ENCODE measurements at regions not wholly inside any gene's neighbourhood (a gene's known extent, or its start where the extent isn't known, plus 50 kb on each side); places are given as distances from the start of the nearest gene placed in this dataset.

GRCh38 chr3:110738531-110738930, 333.1 kb upstream of the NECTIN3 start:
- Histone ChIP-seq H3K9me3 (ENCODE audit: control insufficient read depth, insufficient read depth, low read depth, low read length) (no peaks in the 10 kb centered on the region), H3K9ac (ENCODE audit: low read length) (no peak overlapping the region), H3K36me3 (ENCODE audit: control insufficient read depth, insufficient read depth, low read length) (no peaks in the 10 kb centered on the region), H3K4me1 (ENCODE audit: control insufficient read depth, insufficient read depth, low read length) (peaks cover 7% of the 10 kb centered on the region; the same call in 1 of the 2 replicates), H3K27me3 (ENCODE audit: control insufficient read depth, insufficient read depth, low read length) (no peaks in the 10 kb centered on the region), H3K27ac (ENCODE audit: low read depth, low read length) (no peak overlapping the region), H3K4me3 (ENCODE audit: low read depth, low read length) (no peak overlapping the region)

- H3K9me3 ChIP-seq (ENCODE audit: control insufficient read depth, insufficient read depth, low read depth, low read length), result no peaks in the 10 kb centered on the region
- no peak overlapping the region for H3K9ac ChIP-seq (ENCODE audit: low read length)
- no peak overlapping the region for H3K27ac ChIP-seq (ENCODE audit: low read depth, low read length)
- peaks cover 8% of the 10 kb centered on the region; the same call in 1 of the 2 replicates for H3K4me1 ChIP-seq (ENCODE audit: control insufficient read depth, insufficient read depth, low read length)
- no peak overlapping the region for H3K4me3 ChIP-seq (ENCODE audit: low read depth, low read length)
- no peaks in the 10 kb centered on the region for H3K36me3 ChIP-seq (ENCODE audit: control insufficient read depth, insufficient read depth, low read length)
- no peaks in the 10 kb centered on the region for H3K27me3 ChIP-seq (ENCODE audit: control insufficient read depth, insufficient read depth, low read length)
These were observed 329.7 kb upstream of the NECTIN3 start for GRCh38 chr3:110741891-110742290.

GRCh38 chr3:110743202-110743601, 328.4 kb upstream of the NECTIN3 start:
- peaks cover 8% of the 10 kb centered on the region; the same call in 1 of the 2 replicates for H3K4me1 ChIP-seq (ENCODE audit: control insufficient read depth, insufficient read depth, low read length)
- no peaks in the 10 kb centered on the region for H3K9me3 ChIP-seq (ENCODE audit: control insufficient read depth, insufficient read depth, low read depth, low read length)
- no peak overlapping the region for H3K4me3 ChIP-seq (ENCODE audit: low read depth, low read length)
- no peaks in the 10 kb centered on the region for H3K27me3 ChIP-seq (ENCODE audit: control insufficient read depth, insufficient read depth, low read length)
- no peak overlapping the region for H3K27ac ChIP-seq (ENCODE audit: low read depth, low read length)
- H3K36me3 ChIP-seq (ENCODE audit: control insufficient read depth, insufficient read depth, low read length), result no peaks in the 10 kb centered on the region
- H3K9ac ChIP-seq (ENCODE audit: low read length), result no peak overlapping the region

GRCh38 chr3:110743984-110744383, 327.6 kb upstream of the NECTIN3 start:
- H3K27me3 ChIP-seq (ENCODE audit: control insufficient read depth, insufficient read depth, low read length), result no peaks in the 10 kb centered on the region
- no peak overlapping the region for H3K27ac ChIP-seq (ENCODE audit: low read depth, low read length)
- H3K4me1 ChIP-seq (ENCODE audit: control insufficient read depth, insufficient read depth, low read length), result peaks cover 8% of the 10 kb centered on the region; the same call in 1 of the 2 replicates
- H3K4me3 ChIP-seq (ENCODE audit: low read depth, low read length), result no peak overlapping the region
- no peaks in the 10 kb centered on the region for H3K36me3 ChIP-seq (ENCODE audit: control insufficient read depth, insufficient read depth, low read length)
- no peaks in the 10 kb centered on the region for H3K9me3 ChIP-seq (ENCODE audit: control insufficient read depth, insufficient read depth, low read depth, low read length)
- no peak overlapping the region for H3K9ac ChIP-seq (ENCODE audit: low read length)

- Histone ChIP-seq H3K36me3 (ENCODE audit: control insufficient read depth, insufficient read depth, low read length) (no peaks in the 10 kb centered on the region), H3K4me3 (ENCODE audit: low read depth, low read length) (no peak overlapping the region), H3K27me3 (ENCODE audit: control insufficient read depth, insufficient read depth, low read length) (no peaks in the 10 kb centered on the region), H3K4me1 (ENCODE audit: control insufficient read depth, insufficient read depth, low read length) (peaks cover 8% of the 10 kb centered on the region; the same call in 1 of the 2 replicates), H3K9me3 (ENCODE audit: control insufficient read depth, insufficient read depth, low read depth, low read length) (no peaks in the 10 kb centered on the region), H3K9ac (ENCODE audit: low read length) (no peak overlapping the region), H3K27ac (ENCODE audit: low read depth, low read length) (no peak overlapping the region)
These were observed 326.9 kb upstream of the NECTIN3 start for GRCh38 chr3:110744723-110745122.

- Histone ChIP-seq H3K4me3 (ENCODE audit: low read depth, low read length) (no peak overlapping the region), H3K9me3 (ENCODE audit: control insufficient read depth, insufficient read depth, low read depth, low read length) (no peaks in the 10 kb centered on the region), H3K27ac (ENCODE audit: low read depth, low read length) (no peak overlapping the region), H3K4me1 (ENCODE audit: control insufficient read depth, insufficient read depth, low read length) (no peaks in the 10 kb centered on the region; the same call in 1 of the 2 replicates), H3K27me3 (ENCODE audit: control insufficient read depth, insufficient read depth, low read length) (no peaks in the 10 kb centered on the region), H3K36me3 (ENCODE audit: control insufficient read depth, insufficient read depth, low read length) (no peaks in the 10 kb centered on the region), H3K9ac (ENCODE audit: low read length) (no peak overlapping the region)
These were observed 322.6 kb upstream of the NECTIN3 start for GRCh38 chr3:110749006-110749405.

GRCh38 chr3:110750201-110750600, 321.4 kb upstream of the NECTIN3 start:
- peaks cover 11% of the 10 kb centered on the region for H3K4me1 ChIP-seq (ENCODE audit: control insufficient read depth, insufficient read depth, low read length)
- H3K4me3 ChIP-seq (ENCODE audit: low read depth, low read length), result no peak overlapping the region
- no peaks in the 10 kb centered on the region for H3K36me3 ChIP-seq (ENCODE audit: control insufficient read depth, insufficient read depth, low read length)
- H3K27ac ChIP-seq (ENCODE audit: low read depth, low read length), result no peak overlapping the region
- H3K9me3 ChIP-seq (ENCODE audit: control insufficient read depth, insufficient read depth, low read depth, low read length), result no peaks in the 10 kb centered on the region
- no peaks in the 10 kb centered on the region for H3K27me3 ChIP-seq (ENCODE audit: control insufficient read depth, insufficient read depth, low read length)
- no peak overlapping the region for H3K9ac ChIP-seq (ENCODE audit: low read length)

GRCh38 chr3:110752307-110752706, 319.3 kb upstream of the NECTIN3 start:
- H3K27ac ChIP-seq (ENCODE audit: low read depth, low read length), result no peak overlapping the region
- no peak overlapping the region for H3K9ac ChIP-seq (ENCODE audit: low read length)
- H3K36me3 ChIP-seq (ENCODE audit: control insufficient read depth, insufficient read depth, low read length), result no peaks in the 10 kb centered on the region

GRCh38 chr3:110753516-110753915, 318.1 kb upstream of the NECTIN3 start:
- Histone ChIP-seq H3K27ac (ENCODE audit: low read depth, low read length) (no peak overlapping the region), H3K4me3 (ENCODE audit: low read depth, low read length) (no peak overlapping the region), H3K9me3 (ENCODE audit: control insufficient read depth, insufficient read depth, low read depth, low read length) (peaks cover 2% of the 10 kb centered on the region; the same call in 1 of the 2 replicates), H3K4me1 (ENCODE audit: control insufficient read depth, insufficient read depth, low read length) (peaks cover 20% of the 10 kb centered on the region), H3K27me3 (ENCODE audit: control insufficient read depth, insufficient read depth, low read length) (no peaks in the 10 kb centered on the region), H3K9ac (ENCODE audit: low read length) (no peak overlapping the region), H3K36me3 (ENCODE audit: control insufficient read depth, insufficient read depth, low read length) (no peaks in the 10 kb centered on the region)

More at GRCh38 chr3:110752307-110752706, 319.3 kb upstream of the NECTIN3 start:
- Histone ChIP-seq H3K9me3 (ENCODE audit: control insufficient read depth, insufficient read depth, low read depth, low read length) (peaks cover 2% of the 10 kb centered on the region; the same call in 1 of the 2 replicates), H3K4me3 (ENCODE audit: low read depth, low read length) (no peak overlapping the region), H3K27me3 (ENCODE audit: control insufficient read depth, insufficient read depth, low read length) (no peaks in the 10 kb centered on the region), H3K4me1 (ENCODE audit: control insufficient read depth, insufficient read depth, low read length) (peaks cover 20% of the 10 kb centered on the region)

- peaks cover 2% of the 10 kb centered on the region; the same call in 1 of the 2 replicates for H3K9me3 ChIP-seq (ENCODE audit: control insufficient read depth, insufficient read depth, low read depth, low read length)
- peaks cover 20% of the 10 kb centered on the region for H3K4me1 ChIP-seq (ENCODE audit: control insufficient read depth, insufficient read depth, low read length)
- no peak overlapping the region for H3K4me3 ChIP-seq (ENCODE audit: low read depth, low read length)
- H3K36me3 ChIP-seq (ENCODE audit: control insufficient read depth, insufficient read depth, low read length), result no peaks in the 10 kb centered on the region
- H3K27me3 ChIP-seq (ENCODE audit: control insufficient read depth, insufficient read depth, low read length), result no peaks in the 10 kb centered on the region
- H3K9ac ChIP-seq (ENCODE audit: low read length), result no peak overlapping the region
- H3K27ac ChIP-seq (ENCODE audit: low read depth, low read length), result no peak overlapping the region
These were observed 317.3 kb upstream of the NECTIN3 start for GRCh38 chr3:110754212-110754916.

GRCh38 chr3:110755345-110755744, 316.3 kb upstream of the NECTIN3 start:
- Histone ChIP-seq H3K27ac (ENCODE audit: low read depth, low read length) (no peak overlapping the region), H3K4me3 (ENCODE audit: low read depth, low read length) (no peak overlapping the region), H3K27me3 (ENCODE audit: control insufficient read depth, insufficient read depth, low read length) (no peaks in the 10 kb centered on the region), H3K36me3 (ENCODE audit: control insufficient read depth, insufficient read depth, low read length) (no peaks in the 10 kb centered on the region), H3K4me1 (ENCODE audit: control insufficient read depth, insufficient read depth, low read length) (peaks cover 20% of the 10 kb centered on the region), H3K9ac (ENCODE audit: low read length) (no peak overlapping the region), H3K9me3 (ENCODE audit: control insufficient read depth, insufficient read depth, low read depth, low read length) (peaks cover 2% of the 10 kb centered on the region; the same call in 1 of the 2 replicates)

All from HUES6 (cell line).